ENCODE measurements at regions not wholly inside any gene's neighbourhood (a gene's known extent, or its start where the extent isn't known, plus 50 kb on each side); places are given as distances from the start of the nearest gene placed in this dataset.

- TF ChIP-seq EZH2 (IDR thresholded peaks at IDR 0.05; ENCODE audit: low read length) (no peak), CTCF (optimal IDR thresholded peaks at IDR 0.05 in 1 of 3, IDR thresholded peaks at IDR 0.05 in 1 of 3, conservative IDR thresholded peaks at IDR 0.05 in 1 of 3; ENCODE audit: extremely low read depth in 1 of 3, insufficient read depth in 2 of 3, low read length in 3 of 3) (no peak)
- Histone ChIP-seq H4K20me1 (ENCODE audit: control insufficient read depth, extremely low read depth, insufficient read depth, low read length) (no peaks in the 10 kb centered on the region), H3K9me3 (ENCODE audit: control insufficient read depth, low read depth, low read length) (no peaks in the 10 kb centered on the region), H3K4me1 (ENCODE audit: control insufficient read depth, extremely low read depth, insufficient read depth, low read length) (no peaks in the 10 kb centered on the region), H2AFZ (ENCODE audit: control insufficient read depth, low read length) (no peak overlapping the region), H3K36me3 (ENCODE audit: control insufficient read depth in 2 of 2, extremely low read depth in 1 of 2, insufficient read depth in 2 of 2, low read length in 2 of 2) (no peaks in the 10 kb centered on the region), H3K9ac (ENCODE audit: control insufficient read depth, extremely low read depth, insufficient read depth, low read length) (no peak overlapping the region), H3K4me2 (ENCODE audit: control insufficient read depth, extremely low read depth, insufficient read depth, low read depth, low read length) (no peak overlapping the region), H3K27ac (ENCODE audit: control insufficient read depth, insufficient read depth, low read length) (no peak overlapping the region), H3K27me3 (ENCODE audit: control insufficient read depth, extremely low read depth, insufficient read depth, low read length) (no peaks in the 10 kb centered on the region), H3K4me3 (ENCODE audit: control insufficient read depth in 2 of 3, extremely low read depth in 1 of 3, insufficient read depth in 2 of 3, low read depth in 1 of 3, low read length in 3 of 3) (no peak overlapping the region), H3K9me1 (ENCODE audit: control insufficient read depth, extremely low read depth, insufficient read depth, low read length) (no peaks in the 10 kb centered on the region), H3K79me2 (ENCODE audit: control insufficient read depth, insufficient read depth, low read length) (no peaks in the 10 kb centered on the region)
- FAIRE-seq (no peak), DNase-seq (ENCODE audit: low read depth, low spot score) (no peak)
- dilution Hi-C loops (cut with MboI; ENCODE audit: extremely low pct_ligation_motif_present, low sequenced_read_pairs), result no loop called here
Measured at GRCh38 chr1:70840260-70840953, 207.2 kb downstream of the PTGER3 start.

- dilution Hi-C loops (cut with MboI; ENCODE audit: extremely low pct_ligation_motif_present, low sequenced_read_pairs), result no loop called here
- FAIRE-seq, result no peak
- no peaks in the 10 kb centered on the region for H4K20me1 ChIP-seq (ENCODE audit: control insufficient read depth, extremely low read depth, insufficient read depth, low read length)
Measured at GRCh38 chr1:70842562-70842961, 205.1 kb downstream of the PTGER3 start.

More at GRCh38 chr1:70842562-70842961, 205.1 kb downstream of the PTGER3 start:
- H2AFZ ChIP-seq (ENCODE audit: control insufficient read depth, low read length), result no peak overlapping the region
- TF ChIP-seq CTCF (optimal IDR thresholded peaks at IDR 0.05 in 1 of 3, IDR thresholded peaks at IDR 0.05 in 1 of 3, conservative IDR thresholded peaks at IDR 0.05 in 1 of 3; ENCODE audit: extremely low read depth in 1 of 3, insufficient read depth in 2 of 3, low read length in 3 of 3) (no peak), EZH2 (IDR thresholded peaks at IDR 0.05; ENCODE audit: low read length) (no peak)
- no peak overlapping the region for H3K4me2 ChIP-seq (ENCODE audit: control insufficient read depth, extremely low read depth, insufficient read depth, low read depth, low read length)
- H3K9me3 ChIP-seq (ENCODE audit: control insufficient read depth, low read depth, low read length), result no peaks in the 10 kb centered on the region
- no peak overlapping the region for H3K4me3 ChIP-seq (ENCODE audit: control insufficient read depth in 2 of 3, extremely low read depth in 1 of 3, insufficient read depth in 2 of 3, low read depth in 1 of 3, low read length in 3 of 3)
- no peak overlapping the region for H3K9ac ChIP-seq (ENCODE audit: control insufficient read depth, extremely low read depth, insufficient read depth, low read length)
- no peaks in the 10 kb centered on the region for H3K27me3 ChIP-seq (ENCODE audit: control insufficient read depth, extremely low read depth, insufficient read depth, low read length)
- H3K9me1 ChIP-seq (ENCODE audit: control insufficient read depth, extremely low read depth, insufficient read depth, low read length), result no peaks in the 10 kb centered on the region
- DNase-seq (ENCODE audit: low read depth, low spot score), result no peak
- H3K79me2 ChIP-seq (ENCODE audit: control insufficient read depth, insufficient read depth, low read length), result no peaks in the 10 kb centered on the region
- H3K27ac ChIP-seq (ENCODE audit: control insufficient read depth, insufficient read depth, low read length), result no peak overlapping the region
- no peaks in the 10 kb centered on the region for H3K4me1 ChIP-seq (ENCODE audit: control insufficient read depth, extremely low read depth, insufficient read depth, low read length)
- H3K36me3 ChIP-seq (ENCODE audit: control insufficient read depth in 2 of 2, extremely low read depth in 1 of 2, insufficient read depth in 2 of 2, low read length in 2 of 2), result no peaks in the 10 kb centered on the region
